IMR-90 (cell line): ENCODE measurements at regions not wholly inside any gene's neighbourhood (a gene's known extent, or its start where the extent isn't known, plus 50 kb on each side); places are given as distances from the start of the nearest gene placed in this dataset.

Experiments used
- ATAC-seq: fragments of 200-7000 bp; cut with Tn5 transposase; 2 replicates; pipeline ENCODE4 v1.9.1; 2020; ENCODE audit warnings: low read depth, mild to moderate bottlenecking, moderate library complexity
- BruUV-seq: library from RNA; stranded (reverse); fragments of 400-500 nt; replicated peaks from 2 replicates; lab custom pipeline; 2021; lab: Mats Ljungman, UMichigan
- CTCF ChIA-PET: fragments of 300-600 bp; formaldehyde crosslinking; extraction: SDS; loops from one replicate; lab custom pipeline; 2021; ENCODE audit warnings: antibody characterized with exemption; lab: Yijun Ruan, JAX
- POLR2A ChIA-PET: fragments of 300-600 bp; sonication (Branson Sonifier 250); formaldehyde crosslinking; loops from one replicate; lab custom pipeline; 2022; ENCODE audit warnings: antibody characterized with exemption; ENCODE audit not compliant: unreplicated experiment; lab: Charles Lee
- DNase-seq: peaks from one replicate; pipeline ENCODE4 v3.0.0; 2013
- H2AFZ ChIP-seq: replicated peaks from 2 replicates; pipeline ENCODE3; 2013; ENCODE audit warnings: low read length, mild to moderate bottlenecking; ENCODE audit not compliant: poor library complexity
- H2AK5ac ChIP-seq: 2 replicates; pipeline ENCODE4 v1.6.1; 2013; ENCODE audit warnings: low read depth, low read length, inconsistent platforms
- H2AK9ac ChIP-seq: replicated peaks from 2 replicates; pipeline ENCODE3; 2013; ENCODE audit warnings: mild to moderate bottlenecking, low read depth, low read length, moderate library complexity; ENCODE audit not compliant: poor library complexity
- H2BK120ac ChIP-seq: 2 replicates; pipeline ENCODE4 v1.6.1; 2013; ENCODE audit warnings: low read depth, low read length, inconsistent platforms
- H2BK15ac ChIP-seq: 3 replicates; pipeline ENCODE4 v1.6.1; 2013; ENCODE audit warnings: low read depth, low read length, inconsistent platforms
- H2BK20ac ChIP-seq: 2 replicates; pipeline ENCODE4 v1.6.1; 2013; ENCODE audit warnings: low read depth, mild to moderate bottlenecking, inconsistent platforms, low read length, moderate library complexity
- H2BK5ac ChIP-seq: 2 replicates; pipeline ENCODE4 v1.6.1; 2013; ENCODE audit warnings: mild to moderate bottlenecking, low read depth, low read length, inconsistent platforms; ENCODE audit not compliant: poor library complexity, severe bottlenecking
- H3K14ac ChIP-seq: replicated peaks from 2 replicates; pipeline ENCODE4 v1.6.1; 2013; ENCODE audit warnings: low read depth, low read length, inconsistent platforms
- H3K18ac ChIP-seq: 2 replicates; pipeline ENCODE4 v1.6.1; 2013; ENCODE audit warnings: low read depth, low read length, control low read depth
- H3K23ac ChIP-seq: 2 replicates; pipeline ENCODE4 v1.6.1; 2013; ENCODE audit warnings: low read depth, low read length, inconsistent platforms
- H3K27ac ChIP-seq: 2 replicates; pipeline ENCODE4 v1.5.1; 2013; ENCODE audit warnings: mild to moderate bottlenecking, control low read depth, low read length; ENCODE audit not compliant: insufficient read depth
- H3K27me3 ChIP-seq: 2 replicates; pipeline ENCODE4 v1.6.1; 2013; ENCODE audit warnings: low read length; ENCODE audit not compliant: control insufficient read depth, insufficient read depth
- H3K36me3 ChIP-seq: 2 replicates; pipeline ENCODE4 v1.6.1; 2013; ENCODE audit warnings: low read length, mixed read lengths; ENCODE audit not compliant: control insufficient read depth, insufficient read depth
- H3K4ac ChIP-seq: 2 replicates; pipeline ENCODE4 v1.6.1; 2013; ENCODE audit warnings: low read depth, low read length, inconsistent platforms
- H3K4me1 ChIP-seq: 2 replicates; pipeline ENCODE4 v1.6.1; 2013; ENCODE audit warnings: low read length, mixed read lengths; ENCODE audit not compliant: control insufficient read depth, insufficient read depth
- H3K4me2 ChIP-seq: 2 replicates; pipeline ENCODE4 v1.6.1; 2013; ENCODE audit warnings: low read depth, mild to moderate bottlenecking, control low read depth, low read length, moderate library complexity
- H3K4me3 ChIP-seq: 2 replicates; pipeline ENCODE4 v1.5.1; 2013; ENCODE audit warnings: low read depth, mild to moderate bottlenecking, control low read depth, low read length, moderate library complexity; ENCODE audit not compliant: insufficient read depth
- H3K56ac ChIP-seq: 2 replicates; pipeline ENCODE4 v1.6.1; 2013; ENCODE audit warnings: low read length, inconsistent platforms; ENCODE audit not compliant: insufficient read depth; ENCODE audit errors: extremely low read depth
- H3K79me1 ChIP-seq, 2 experiments: 2 replicates each; pipeline ENCODE4 v1.6.1; 2013; ENCODE audit warnings: low read length in 2 of 2, inconsistent platforms in 1 of 2, low read depth in 1 of 2
- H3K9ac ChIP-seq: 2 replicates; pipeline ENCODE4 v1.6.1; 2013; ENCODE audit warnings: low read depth, low read length, control low read depth
- H3K9me1 ChIP-seq: 2 replicates; pipeline ENCODE4 v1.6.1; 2013; ENCODE audit warnings: low read length, inconsistent platforms; ENCODE audit not compliant: insufficient read depth
- H3K9me3 ChIP-seq: 2 replicates; pipeline ENCODE4 v1.6.1; 2013; ENCODE audit warnings: low read length; ENCODE audit not compliant: control insufficient read depth, insufficient read depth
- H4K20me1 ChIP-seq: 2 replicates; pipeline ENCODE4 v1.6.1; 2013; ENCODE audit warnings: low read length, inconsistent platforms; ENCODE audit not compliant: insufficient read depth
- H4K5ac ChIP-seq: 2 replicates; pipeline ENCODE4 v1.6.1; 2013; ENCODE audit warnings: mild to moderate bottlenecking, low read depth, low read length, control low read depth
- H4K8ac ChIP-seq, 2 experiments: 2 replicates each; pipeline ENCODE4 v1.6.1; 2013; ENCODE audit warnings: low read depth in 2 of 2, low read length in 2 of 2, control low read depth in 1 of 2, inconsistent platforms in 1 of 2
- H4K91ac ChIP-seq: 2 replicates; pipeline ENCODE4 v1.6.1; 2013; ENCODE audit warnings: low read depth, low read length, inconsistent platforms; ENCODE audit not compliant: insufficient read depth
- BHLHE40 ChIP-seq: fragments of 150-350 bp; IDR thresholded peaks from 2 replicates; pipeline ENCODE4 v1.6.1; 2016; ENCODE audit warnings: mild to moderate bottlenecking, low read depth, low read length
- FOS ChIP-seq: fragments of 150-350 bp; IDR thresholded peaks from 2 replicates; pipeline ENCODE4 v1.6.1; 2016; ENCODE audit warnings: low read depth, low read length
- MXI1 ChIP-seq: IDR thresholded peaks from 2 replicates; pipeline ENCODE4 v1.6.1; 2012; ENCODE audit warnings: low read depth, mild to moderate bottlenecking, low read length, moderate library complexity, borderline replicate concordance
- WGBS, 2 experiments: methylation state at CpG; one replicate each; pipeline versions ENCODE4 v1.1.5 to v1.1.7; 2013; ENCODE audit warnings: missing lambda C conversion rate in 2 of 2; ENCODE audit not compliant: insufficient read length in 1 of 2; ENCODE audit errors: extremely low coverage in 2 of 2; 5-methylcytosine and 5-hydroxymethylcytosine counted together
- dilution Hi-C: fragments of 300-500 bp; cut with HindIII; formaldehyde crosslinking; loops from one replicate; pipeline ENCODE4 v1.14.3; 2018; ENCODE audit warnings: low sequenced_read_pairs; ENCODE audit not compliant: unreplicated experiment
- in situ Hi-C: fragments of 300-500 bp; cut with MboI; formaldehyde crosslinking; loops from 3 replicates; pipeline ENCODE4 v1.14.3; 2019; ENCODE audit warnings: low sequenced_read_pairs, inconsistent platforms, mixed read lengths
- intact Hi-C: fragments of 100-400 bp; cut with micrococcal nuclease; formaldehyde crosslinking; loops from 2 replicates; pipeline ENCODE4 v1.10.0; 2022

DNA sequence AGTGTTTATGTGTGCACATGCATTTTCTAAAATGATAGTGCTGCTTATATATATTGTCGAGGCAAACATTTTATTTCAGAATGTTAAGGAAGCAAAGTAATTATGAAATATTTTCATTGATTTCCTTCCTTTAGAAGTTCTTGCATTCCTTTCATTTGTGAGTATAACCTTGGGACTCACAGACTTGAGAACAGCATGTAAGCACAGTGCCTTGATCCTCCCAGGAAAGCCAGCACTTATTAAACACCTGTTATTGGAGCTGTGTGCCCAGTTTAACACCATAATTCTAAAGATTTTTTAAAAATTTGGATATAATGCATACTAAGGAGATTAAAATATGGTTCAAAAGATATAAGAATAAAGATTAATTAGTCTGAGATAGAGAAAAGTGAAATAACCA lies 554.4 kb upstream of the FAM98A start:
- Histone ChIP-seq H3K18ac (no peak overlapping the region), H3K9me3 (no peaks in the 10 kb centered on the region), H2BK5ac (no peak overlapping the region), H3K4me1 (no peaks in the 10 kb centered on the region), H3K4me3 (no peak overlapping the region), H3K14ac (no peak overlapping the region), H2AFZ (no peak overlapping the region), H2BK120ac (no peak overlapping the region), H2BK15ac (no peak overlapping the region), H4K8ac (no peak overlapping the region), H3K4me2 (no peak overlapping the region), H2AK5ac (no peak overlapping the region), H2AK9ac (no peak overlapping the region), H3K9me1 (no peaks in the 10 kb centered on the region), H3K56ac (no peak overlapping the region), H3K23ac (no peak overlapping the region), H4K91ac (no peak overlapping the region), H3K36me3 (no peaks in the 10 kb centered on the region), H3K27ac (no peak overlapping the region), H2BK20ac (no peak overlapping the region), H3K79me1 (no peaks in the 10 kb centered on the region), H3K9ac (no peak overlapping the region), H3K4ac (no peak overlapping the region), H4K20me1 (no peaks in the 10 kb centered on the region), H3K27me3 (no peaks in the 10 kb centered on the region), H4K5ac (no peak overlapping the region)
- no peak for ATAC-seq
- no peak for DNase-seq
- ChIA-PET CTCF (no interaction called here), POLR2A (no interaction called here)
- WGBS, 2 experiments = no CpG with 5 or more reads among the region's 1 CpG
- in situ Hi-C loops = no loop called here
- dilution Hi-C loops = no loop called here
- intact Hi-C loops = no loop called here
- TF ChIP-seq MXI1 = no peak
- no peak for TF ChIP-seq FOS
- TF ChIP-seq BHLHE40 = no peak
- BruUV-seq = no TSS peak
